WI38 (cell line): ENCODE measurements at regions not wholly inside any gene's neighbourhood (a gene's known extent, or its start where the extent isn't known, plus 50 kb on each side); places are given as distances from the start of the nearest gene placed in this dataset.

Experiments
- H3K4me3 ChIP-seq: 2 replicates; pipeline ENCODE4 v1.5.1; 2011; ENCODE audit warnings: low read depth, mild to moderate bottlenecking, control low read depth, low read length
- CTCF ChIP-seq: IDR thresholded peaks from 2 replicates; pipeline ENCODE4 v1.5.1; 2012; ENCODE audit warnings: low read depth, mild to moderate bottlenecking, control low read depth, low read length

GRCh38 chr16:62216837-62217236, 180.6 kb upstream of the CDH8 start:
- no peak for TF ChIP-seq CTCF
- H3K4me3 ChIP-seq = no peak overlapping the region

DNA sequence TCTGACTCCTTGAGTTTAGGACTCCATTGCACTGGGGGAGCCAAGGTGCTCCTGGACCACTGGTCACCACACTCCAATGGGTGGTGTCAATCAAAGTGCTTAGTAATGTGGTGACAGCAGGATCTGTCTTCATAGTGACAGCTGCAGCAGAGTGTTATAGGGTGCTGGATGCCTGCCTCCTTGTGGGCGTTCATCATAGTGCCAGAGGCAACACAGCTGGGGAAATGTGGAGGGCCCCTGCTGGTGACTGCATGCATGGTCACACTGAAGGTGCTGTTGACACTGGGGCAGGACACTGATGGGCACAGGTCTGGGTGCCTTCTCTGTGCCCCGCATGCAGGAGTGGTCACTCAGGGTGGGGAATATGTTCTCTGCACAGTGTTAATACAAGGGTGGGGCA, 177.5 kb upstream of the CDH8 start:
- H3K4me3 ChIP-seq = no peak overlapping the region
- no peak for TF ChIP-seq CTCF

DNA sequence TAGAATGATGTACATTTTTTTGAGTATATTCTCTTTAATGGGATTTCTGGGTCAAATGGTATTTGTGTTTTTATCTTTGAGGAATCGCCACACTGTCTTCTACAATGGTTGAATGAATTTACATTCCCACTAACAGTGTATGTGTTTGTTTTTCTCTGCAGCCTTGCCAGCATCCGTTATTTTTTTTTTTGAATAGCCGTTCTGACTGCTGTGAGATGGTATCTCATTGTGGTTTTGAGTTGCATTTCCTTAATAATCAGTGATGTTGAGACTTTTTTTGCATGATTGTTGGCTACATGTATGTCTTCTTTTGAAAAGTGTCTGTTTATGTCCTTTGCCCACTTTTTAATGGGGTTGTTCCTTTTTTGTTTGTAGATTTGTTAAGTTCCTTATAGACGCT, 172.7 kb upstream of the CDH8 start:
- no peak for TF ChIP-seq CTCF
- H3K4me3 ChIP-seq = no peak overlapping the region

DNA sequence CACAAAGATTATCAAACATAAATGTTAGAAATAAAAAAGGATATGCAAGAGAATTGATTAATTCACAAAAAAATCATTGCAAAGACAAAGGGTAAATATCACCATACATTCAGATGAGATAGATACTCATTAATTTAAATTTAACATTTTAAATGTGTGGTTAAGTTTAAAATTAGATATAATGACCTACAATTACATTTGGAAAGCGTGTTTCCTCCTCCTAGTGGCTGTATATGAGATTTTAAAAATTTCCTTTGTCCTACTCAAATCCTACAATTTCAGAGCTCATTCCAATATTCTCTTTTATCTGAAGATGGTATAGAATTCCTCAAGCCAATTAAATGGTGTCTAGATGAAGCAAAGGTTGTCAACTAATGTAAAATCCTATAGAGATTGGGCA, 169.2 kb upstream of the CDH8 start:
- H3K4me3 ChIP-seq = no peak overlapping the region
- no peak for TF ChIP-seq CTCF

GRCh38 chr16:62201911-62202310, 165.7 kb upstream of the CDH8 start:
- TF ChIP-seq CTCF = no peak
- no peak overlapping the region for H3K4me3 ChIP-seq

DNA sequence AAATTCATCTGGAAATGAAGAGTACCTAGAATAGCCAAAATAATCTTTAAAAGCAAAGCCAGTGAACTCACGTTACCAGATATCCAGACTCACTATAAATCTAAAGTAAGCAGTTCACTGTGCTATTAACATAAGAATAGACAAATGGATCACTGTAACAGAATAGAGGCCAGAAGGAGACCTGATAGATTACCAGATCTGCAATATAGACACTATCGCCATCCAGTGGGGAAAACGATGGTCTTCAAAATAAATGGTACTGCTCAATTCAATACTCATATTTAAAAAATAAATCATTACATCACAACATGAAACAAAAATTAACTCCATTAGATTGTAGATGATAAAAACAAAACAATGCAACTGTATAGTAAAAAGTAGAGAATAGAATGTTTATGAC, 158.6 kb upstream of the CDH8 start:
- TF ChIP-seq CTCF = no peak
- no peak overlapping the region for H3K4me3 ChIP-seq

- no peak overlapping the region for H3K4me3 ChIP-seq
- TF ChIP-seq CTCF = no peak
Measured at GRCh38 chr16:62190426-62190825, 154.2 kb upstream of the CDH8 start.
